GM10248 (cell line): ENCODE measurements at regions not wholly inside any gene's neighbourhood (a gene's known extent, or its start where the extent isn't known, plus 50 kb on each side); places are given as distances from the start of the nearest gene placed in this dataset.

ENCODE experiments used
- CTCF ChIA-PET: fragments of 300-600 bp; sonication (Branson Sonifier 250); formaldehyde crosslinking; extraction: SDS; loops from one replicate; lab custom pipeline; 2021; ENCODE audit warnings: antibody characterized with exemption; lab: Yijun Ruan, JAX
- POLR2A ChIA-PET: fragments of 350-650 bp; sonication (Branson Sonifier 250); formaldehyde crosslinking; extraction: SDS; loops from one replicate; lab custom pipeline; 2020; ENCODE audit warnings: antibody characterized with exemption; lab: Yijun Ruan, JAX
- DNase-seq: peaks from one replicate; pipeline ENCODE4 v3.0.0; 2012; ENCODE audit errors: extremely low spot score
- TF ChIP-seq, protein P1 (sequence below): IDR thresholded peaks from 2 replicates; pipeline ENCODE4 v1.5.1; 2012; ENCODE audit warnings: mild to moderate bottlenecking, low read depth; ENCODE audit errors: extremely low read depth, missing control alignments, control extremely low read depth

DNA sequence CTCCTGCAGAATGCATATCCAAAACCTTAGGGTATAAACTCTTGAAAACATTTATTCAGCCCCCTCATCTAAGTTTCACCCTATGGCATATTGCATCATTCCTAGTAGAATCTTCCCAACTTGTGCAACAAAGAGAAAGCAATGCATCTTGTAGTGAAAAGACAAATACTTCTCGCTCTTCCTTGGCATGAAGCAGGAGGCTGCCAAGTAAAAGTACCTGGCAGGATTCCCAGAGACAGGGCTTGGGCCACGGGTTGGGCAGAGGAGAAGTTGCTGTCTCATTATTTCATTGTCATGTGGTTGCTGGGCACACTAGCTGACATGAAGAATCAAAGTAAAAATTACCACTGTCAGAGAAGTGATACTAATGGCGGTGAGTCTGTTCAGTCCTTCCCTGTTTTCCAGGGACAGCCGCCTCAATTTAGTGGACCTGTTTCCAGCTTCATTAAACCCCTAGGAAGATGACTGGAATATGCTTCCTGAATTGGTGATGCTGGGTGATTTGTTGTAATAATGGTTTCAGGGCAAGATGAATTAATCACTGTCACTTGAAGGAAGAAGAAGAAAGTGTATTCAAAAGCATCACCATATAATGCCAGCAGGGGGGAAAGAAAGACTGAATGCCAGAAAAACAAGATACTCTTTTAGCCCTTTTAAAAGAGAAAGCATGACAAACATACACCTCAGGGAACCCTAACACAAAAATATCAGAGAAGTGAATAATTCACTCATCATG lies 380.5 kb upstream of the IGFBP7 start:
- POLR2A ChIA-PET: no interaction called here
- DNase-seq: no peak
- TF ChIP-seq, protein P1, sequence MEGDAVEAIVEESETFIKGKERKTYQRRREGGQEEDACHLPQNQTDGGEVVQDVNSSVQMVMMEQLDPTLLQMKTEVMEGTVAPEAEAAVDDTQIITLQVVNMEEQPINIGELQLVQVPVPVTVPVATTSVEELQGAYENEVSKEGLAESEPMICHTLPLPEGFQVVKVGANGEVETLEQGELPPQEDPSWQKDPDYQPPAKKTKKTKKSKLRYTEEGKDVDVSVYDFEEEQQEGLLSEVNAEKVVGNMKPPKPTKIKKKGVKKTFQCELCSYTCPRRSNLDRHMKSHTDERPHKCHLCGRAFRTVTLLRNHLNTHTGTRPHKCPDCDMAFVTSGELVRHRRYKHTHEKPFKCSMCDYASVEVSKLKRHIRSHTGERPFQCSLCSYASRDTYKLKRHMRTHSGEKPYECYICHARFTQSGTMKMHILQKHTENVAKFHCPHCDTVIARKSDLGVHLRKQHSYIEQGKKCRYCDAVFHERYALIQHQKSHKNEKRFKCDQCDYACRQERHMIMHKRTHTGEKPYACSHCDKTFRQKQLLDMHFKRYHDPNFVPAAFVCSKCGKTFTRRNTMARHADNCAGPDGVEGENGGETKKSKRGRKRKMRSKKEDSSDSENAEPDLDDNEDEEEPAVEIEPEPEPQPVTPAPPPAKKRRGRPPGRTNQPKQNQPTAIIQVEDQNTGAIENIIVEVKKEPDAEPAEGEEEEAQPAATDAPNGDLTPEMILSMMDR: no peak
- CTCF ChIA-PET: no interaction called here

DNA sequence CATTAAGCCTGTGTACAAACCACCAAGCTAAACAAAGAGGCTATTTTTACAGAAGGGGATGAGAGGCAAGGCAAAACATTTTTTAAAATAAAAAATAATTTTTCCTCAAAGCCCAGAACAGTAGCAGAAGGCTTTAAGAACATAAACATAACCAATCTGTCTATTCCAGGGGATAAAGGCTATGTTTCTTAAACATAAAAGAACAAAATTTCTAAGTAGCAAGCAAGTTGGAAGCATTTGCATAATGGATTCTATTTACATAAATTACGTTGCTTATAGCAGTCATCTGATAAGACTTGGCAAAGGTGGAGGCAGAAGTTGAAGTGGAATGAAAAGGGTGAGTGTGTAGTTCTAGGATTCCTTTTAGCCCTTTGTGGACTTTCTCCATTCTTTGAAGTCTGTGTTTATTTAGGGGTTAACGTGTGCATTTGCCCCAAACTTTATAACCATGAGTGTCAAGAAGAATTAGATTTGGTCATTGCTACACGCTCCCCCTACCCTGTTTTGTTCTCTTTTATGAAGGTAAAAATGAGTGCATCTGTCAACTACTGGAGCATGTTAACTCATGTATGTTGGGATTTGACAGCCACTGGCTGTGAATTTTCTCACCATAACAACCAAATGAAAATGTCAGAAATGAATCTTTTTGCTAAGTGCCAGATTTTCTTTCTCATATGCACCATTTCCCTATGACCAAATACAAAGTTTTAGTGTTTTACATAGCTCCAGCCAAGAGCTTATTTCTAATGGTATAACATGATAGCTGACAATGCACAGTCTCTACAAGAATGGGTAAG lies 378.4 kb upstream of the IGFBP7 start:
- TF ChIP-seq, protein P1: no peak
- ChIA-PET POLR2A (no interaction called here), CTCF (interaction anchor here (0.9 kb wide), 1 partner anchor 10 kb away, joined by 4 read pairs; no protein-coding TSS in a partner anchor)
- DNase-seq: no peak

DNA sequence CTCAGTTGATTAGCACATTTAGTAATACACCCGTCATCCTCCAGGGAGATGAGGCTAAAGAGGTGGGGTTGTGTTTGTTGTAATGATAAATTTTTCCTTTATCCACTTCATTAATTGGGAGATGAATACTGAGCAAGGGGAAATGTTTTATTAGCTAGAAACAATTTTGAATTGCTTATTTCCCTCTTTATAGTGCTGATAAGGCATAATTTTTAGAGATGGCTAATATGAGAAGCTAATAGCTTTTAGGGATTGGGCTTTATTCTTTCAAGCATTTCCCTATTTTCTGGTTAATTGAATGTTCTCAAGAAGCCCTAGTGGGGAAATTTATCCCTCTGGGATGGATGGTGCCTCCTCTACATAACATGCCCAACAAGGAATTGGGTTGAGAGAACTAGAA lies 365.2 kb upstream of the IGFBP7 start:
- TF ChIP-seq, protein P1: no peak
- POLR2A ChIA-PET: no interaction called here
- CTCF ChIA-PET: no interaction called here
- DNase-seq: no peak

DNA sequence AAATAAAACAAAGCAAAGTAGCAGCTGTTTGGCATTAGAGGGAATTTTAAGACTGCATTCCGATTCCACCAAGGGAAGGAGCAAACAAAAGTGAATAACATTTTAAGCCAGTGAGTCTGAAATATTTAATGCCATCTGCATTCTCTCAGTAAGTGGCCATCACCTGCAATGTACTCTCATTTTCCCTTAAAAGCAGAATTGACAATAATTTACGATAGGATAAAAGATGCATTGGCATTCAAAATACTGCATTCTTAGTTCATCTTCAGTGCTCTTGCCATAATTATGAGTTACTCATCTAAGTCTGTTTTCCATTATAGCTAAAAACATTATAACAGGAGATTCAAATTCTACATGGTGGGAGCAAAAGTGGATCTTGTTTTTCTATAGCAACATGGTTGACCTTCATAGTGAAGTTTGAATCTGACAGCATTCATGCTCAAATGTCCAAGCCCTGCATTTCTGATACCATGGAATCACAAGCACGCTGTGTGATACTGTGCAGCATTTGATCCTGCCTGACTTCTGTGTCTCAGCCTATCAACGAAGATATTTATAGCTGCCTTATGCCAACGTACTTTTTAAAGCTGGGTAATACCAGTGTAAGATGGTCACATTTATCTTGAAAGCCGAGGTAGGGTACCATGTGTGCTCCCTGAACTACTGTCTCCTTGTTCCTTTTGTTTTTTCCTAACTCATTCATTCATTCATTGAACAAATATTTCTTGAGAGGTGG lies 355.3 kb upstream of the IGFBP7 start:
- TF ChIP-seq, protein P1: no peak
- ChIA-PET POLR2A (no interaction called here), CTCF (no interaction called here)
- no peak for DNase-seq

DNA sequence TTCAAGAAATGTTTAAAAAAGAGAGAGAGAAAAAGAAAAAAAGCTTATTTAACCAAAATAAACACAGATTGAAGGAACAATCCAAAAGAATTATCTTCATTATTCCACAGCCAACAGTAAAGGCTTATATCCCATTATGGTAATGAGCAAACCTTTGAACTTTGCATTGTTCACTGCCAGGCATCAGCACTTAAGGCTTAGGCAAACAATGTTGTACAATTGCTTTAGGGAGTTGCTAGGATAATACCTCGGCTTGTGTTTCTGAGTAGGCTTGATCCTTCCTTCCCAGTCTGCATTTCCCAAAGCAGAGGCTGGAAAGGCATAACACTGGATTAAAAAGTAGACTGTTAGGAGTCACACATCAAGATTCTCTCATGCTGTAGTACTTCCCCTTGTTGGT lies 352.7 kb upstream of the IGFBP7 start:
- CTCF ChIA-PET: no interaction called here
- TF ChIP-seq, protein P1: no peak
- POLR2A ChIA-PET: no interaction called here
- DNase-seq: no peak

DNA sequence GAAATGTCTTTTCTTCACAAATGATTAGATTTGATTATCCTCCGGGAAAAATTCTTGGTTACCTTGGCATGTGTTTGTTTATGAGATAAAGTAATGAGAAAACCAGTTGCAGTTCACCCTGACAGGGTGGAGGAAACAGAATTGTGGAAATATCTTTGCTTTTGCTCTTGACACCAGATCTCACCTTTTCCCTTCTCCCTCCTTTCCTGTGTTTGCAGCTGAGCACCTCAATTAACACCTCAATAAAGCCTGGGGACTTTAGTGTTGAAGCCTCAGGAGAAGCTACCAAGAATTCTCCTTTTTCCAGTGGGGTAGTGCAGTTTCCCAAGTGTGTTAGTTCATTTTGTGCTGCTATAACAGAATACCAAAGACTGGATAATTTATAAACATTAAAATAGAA lies 350.8 kb upstream of the IGFBP7 start:
- POLR2A ChIA-PET: no interaction called here
- no peak for DNase-seq
- CTCF ChIA-PET: interaction anchor here (1.4 to 1.9 kb wide), 2 partner anchors 17 to 19 kb away, joined by 3 to 7 read pairs; no protein-coding TSS in a partner anchor
- TF ChIP-seq, protein P1: no peak
